GM18907 (cell line): ENCODE measurements at regions not wholly inside any gene's neighbourhood (a gene's known extent, or its start where the extent isn't known, plus 50 kb on each side); places are given as distances from the start of the nearest gene placed in this dataset.

Experiments used
- ATAC-seq: cut with Tn5 transposase; IDR thresholded peaks from one replicate; pipeline ENCODE4 v1.9.1; 2021; ENCODE audit warnings: mild to moderate bottlenecking, moderate library complexity; ENCODE audit not compliant: unreplicated experiment

GRCh38 chr18:38481576-38481975 lies 916.0 kb upstream of the CELF4 start:
- ATAC-seq, result no peak

- no peak for ATAC-seq
Measured at GRCh38 chr18:38475686-38476085, 910.1 kb upstream of the CELF4 start.

- no peak for ATAC-seq
Measured at GRCh38 chr18:38473535-38473934, 907.9 kb upstream of the CELF4 start.

- no peak for ATAC-seq
Measured at GRCh38 chr18:38470421-38470820, 904.8 kb upstream of the CELF4 start.

- no peak for ATAC-seq
Measured at GRCh38 chr18:38466426-38466825, 900.8 kb upstream of the CELF4 start.

- ATAC-seq, result no peak
Measured at GRCh38 chr18:38464024-38464423, 898.4 kb upstream of the CELF4 start.

GRCh38 chr18:38460657-38461056 lies 895.1 kb upstream of the CELF4 start:
- ATAC-seq, result no peak

- ATAC-seq, result no peak
Measured at GRCh38 chr18:38459131-38459994, 893.8 kb upstream of the CELF4 start.

GRCh38 chr18:38458698-38459097 lies 893.1 kb upstream of the CELF4 start:
- no peak for ATAC-seq

- no peak for ATAC-seq
Measured at GRCh38 chr18:38456253-38456652, 890.7 kb upstream of the CELF4 start.

- no peak for ATAC-seq
Measured at GRCh38 chr18:38454764-38455469, 889.3 kb upstream of the CELF4 start.

- no peak for ATAC-seq
Measured at GRCh38 chr18:38453880-38454279, 888.3 kb upstream of the CELF4 start.

- no peak for ATAC-seq
Measured at GRCh38 chr18:38450876-38451275, 885.3 kb upstream of the CELF4 start.

- no peak for ATAC-seq
Measured at GRCh38 chr18:38445804-38446145, 880.2 kb upstream of the CELF4 start.

- no peak for ATAC-seq
Measured at GRCh38 chr18:38444971-38445803, 879.6 kb upstream of the CELF4 start.

GRCh38 chr18:38427736-38428135 lies 862.1 kb upstream of the CELF4 start:
- no peak for ATAC-seq

GRCh38 chr18:38427234-38427633 lies 861.6 kb upstream of the CELF4 start:
- no peak for ATAC-seq

- ATAC-seq, result no peak
Measured at GRCh38 chr18:38421872-38422615, 856.4 kb upstream of the CELF4 start.

- ATAC-seq, result no peak
Measured at GRCh38 chr18:38421021-38421420, 855.4 kb upstream of the CELF4 start.

- ATAC-seq, result no peak
Measured at GRCh38 chr18:38420611-38421010, 855.0 kb upstream of the CELF4 start.

GRCh38 chr18:38415811-38416210 lies 850.2 kb upstream of the CELF4 start:
- no peak for ATAC-seq
